GM12878 (cell line): ENCODE measurements at regions not wholly inside any gene's neighbourhood (a gene's known extent, or its start where the extent isn't known, plus 50 kb on each side); places are given as distances from the start of the nearest gene placed in this dataset.

Source experiments
- ATAC-seq: fragments of 200-7000 bp; cut with Tn5 transposase; 3 replicates; pipeline ENCODE4 v1.9.1; 2020; ENCODE audit warnings: mild to moderate bottlenecking, moderate library complexity
- BruUV-seq: library from RNA; stranded (reverse); fragments of 400-500 nt; replicated peaks from 2 replicates; lab custom pipeline; 2021; lab: Mats Ljungman, UMichigan
- CTCF ChIA-PET: fragments of 300-600 bp; sonication (Branson Sonifier 250); formaldehyde crosslinking; extraction: SDS; loops from one replicate; lab custom pipeline; 2021; ENCODE audit warnings: inconsistent platforms; lab: Yijun Ruan, JAX
- POLR2A ChIA-PET: fragments of 350-600 bp; formaldehyde crosslinking; extraction: SDS; loops from one replicate; lab custom pipeline; 2021; ENCODE audit warnings: inconsistent platforms; lab: Charles Lee
- RAD21 ChIA-PET: fragments of 300-600 bp; sonication (Branson Sonifier 250); formaldehyde crosslinking; loops from one replicate; lab custom pipeline; 2023; ENCODE audit warnings: antibody characterized with exemption; ENCODE audit not compliant: unreplicated experiment; lab: Charles Lee
- SMC1A ChIA-PET: fragments of 300-600 bp; sonication (Branson Sonifier 250); formaldehyde crosslinking; loops from one replicate; lab custom pipeline; 2023; ENCODE audit not compliant: unreplicated experiment, uncharacterized antibody; lab: Charles Lee
- DNase-seq: peaks from one replicate; pipeline ENCODE4 v3.0.0-alpha.2; 2011; ENCODE audit warnings: low read depth, low spot score
- FAIRE-seq: peaks from 3 replicates; lab custom pipeline; 2011; peaks lifted over from hg19 to GRCh38; lab: Jason Lieb, UNC
- H2AFZ ChIP-seq: 2 replicates; pipeline ENCODE4 v1.6.0; 2011; ENCODE audit warnings: low read depth, low read length, control low read depth; ENCODE audit not compliant: control insufficient read depth
- H3K27ac ChIP-seq: 2 replicates; pipeline ENCODE4 v1.5.1; 2011; ENCODE audit warnings: control low read depth; ENCODE audit not compliant: control insufficient read depth, insufficient read depth
- H3K27me3 ChIP-seq, 2 experiments: replicated peaks in 1 of 2; 2 replicates each; pipeline versions ENCODE4 v1.6.0 to v1.6.1; 2011; ENCODE audit warnings: low read length in 1 of 2; ENCODE audit not compliant: control insufficient read depth in 2 of 2, insufficient read depth in 2 of 2
- H3K36me3 ChIP-seq, 2 experiments: 2 replicates each; pipeline ENCODE4 v1.5.1; 2011; ENCODE audit warnings: low read length in 1 of 2; ENCODE audit not compliant: control insufficient read depth in 2 of 2, insufficient read depth in 2 of 2
- H3K4me1 ChIP-seq: 2 replicates; pipeline ENCODE4 v1.6.1; 2011; ENCODE audit warnings: mild to moderate bottlenecking, low read length, moderate library complexity, mixed read lengths; ENCODE audit not compliant: control insufficient read depth, insufficient read depth
- H3K4me2 ChIP-seq: 2 replicates; pipeline ENCODE4 v1.6.0; 2011; ENCODE audit warnings: control low read depth; ENCODE audit not compliant: control insufficient read depth, insufficient read depth
- H3K4me3 ChIP-seq: fragments of 200-600 bp; sonication (generic); 2 replicates; pipeline ENCODE4 v1.5.1; 2016
- H3K79me2 ChIP-seq: 2 replicates; pipeline ENCODE4 v1.6.0; 2011; ENCODE audit warnings: low read length; ENCODE audit not compliant: control insufficient read depth, insufficient read depth
- H3K9ac ChIP-seq: 2 replicates; pipeline ENCODE4 v1.8.0; 2011; ENCODE audit warnings: low read length, control low read depth, mixed read lengths; ENCODE audit not compliant: control insufficient read depth, insufficient read depth
- H3K9me3 ChIP-seq: replicated peaks from 3 replicates; pipeline ENCODE4 v1.5.1; 2011; ENCODE audit warnings: mild to moderate bottlenecking, low read length; ENCODE audit not compliant: control insufficient read depth, insufficient read depth
- H4K20me1 ChIP-seq: 2 replicates; pipeline ENCODE4 v1.6.0; 2011; ENCODE audit not compliant: control insufficient read depth, insufficient read depth
- DPF2 ChIP-seq: fragments of 450-650 bp; IDR thresholded peaks from 2 replicates; pipeline ENCODE4 v1.6.1; 2017; ENCODE audit warnings: mild to moderate bottlenecking
- ETV6 ChIP-seq, 2 experiments: fragments of 450-650 bp in 1 of 2; IDR thresholded peaks in 1 of 2; conservative IDR thresholded peaks in 1 of 2; 2 replicates each; pipeline ENCODE4 v1.6.1; 2014; ENCODE audit warnings: antibody characterized with exemption in 1 of 2, borderline replicate concordance in 1 of 2, low read depth in 1 of 2, mild to moderate bottlenecking in 1 of 2, moderate library complexity in 1 of 2
- HDGF ChIP-seq: fragments of 450-650 bp; IDR thresholded peaks from 2 replicates; pipeline ENCODE4 v1.6.1; 2016; ENCODE audit warnings: antibody characterized with exemption
- JUNB ChIP-seq: IDR thresholded peaks from 2 replicates; pipeline ENCODE4 v1.6.1; 2016; ENCODE audit warnings: antibody characterized with exemption, mild to moderate bottlenecking
- KLF5 ChIP-seq: fragments of 450-650 bp; IDR thresholded peaks from 2 replicates; pipeline ENCODE4 v1.6.1; 2014; ENCODE audit warnings: mild to moderate bottlenecking; ENCODE audit not compliant: partially characterized antibody
- SIX5 ChIP-seq: IDR thresholded peaks from 2 replicates; pipeline ENCODE4 v1.6.1; 2011; ENCODE audit warnings: mild to moderate bottlenecking, low read depth, low read length, moderate library complexity; ENCODE audit not compliant: severe bottlenecking
- STAT3 ChIP-seq: IDR thresholded peaks from 2 replicates; pipeline ENCODE4 v1.6.1; 2011; ENCODE audit warnings: low read depth, low read length, improper control_type of control experiment
- TAF1 ChIP-seq: IDR thresholded peaks from 2 replicates; pipeline ENCODE4 v1.6.1; 2011; ENCODE audit warnings: mild to moderate bottlenecking, low read depth, low read length, borderline replicate concordance
- WGBS: methylation state at CpG from one replicate; pipeline ENCODE4 v1.1.6; 2016; ENCODE audit warnings: low lambda C conversion rate; ENCODE audit not compliant: insufficient replicate concordance, insufficient coverage; ENCODE audit errors: missing lambda C conversion rate; 5-methylcytosine and 5-hydroxymethylcytosine counted together
- in situ Hi-C: fragments of 300-500 bp; cut with MboI; formaldehyde crosslinking; loops from 9 replicates; pipeline ENCODE4 v1.14.3; 2018; ENCODE audit warnings: mixed read lengths
- intact Hi-C: fragments of 100-400 bp; cut with micrococcal nuclease; formaldehyde crosslinking; loops from one replicate; pipeline ENCODE4 v1.14.2; 2022; ENCODE audit not compliant: unreplicated experiment
- TF ChIP-seq, protein P1 (sequence below): fragments of 450-650 bp; conservative IDR thresholded peaks from 2 replicates; pipeline ENCODE4 v1.6.1; 2017; ENCODE audit warnings: mild to moderate bottlenecking, moderate library complexity
- TF ChIP-seq, protein P2 (sequence below): IDR thresholded peaks from 2 replicates; pipeline ENCODE4 v1.6.1; 2012; ENCODE audit warnings: low read depth, low read length, improper control_type of control experiment
- TF ChIP-seq, protein P3 (sequence below): IDR thresholded peaks from 2 replicates; pipeline ENCODE4 v1.6.1; 2011; ENCODE audit warnings: borderline replicate concordance, low read depth, mild to moderate bottlenecking, moderate library complexity, mixed read lengths, low read length; ENCODE audit not compliant: insufficient read depth; ENCODE audit errors: extremely low read length
- TF ChIP-seq, protein P4 (sequence below): fragments of 450-650 bp; IDR thresholded peaks from 2 replicates; pipeline ENCODE4 v1.6.1; 2018; ENCODE audit warnings: borderline replicate concordance, mild to moderate bottlenecking; ENCODE audit not compliant: partially characterized antibody
- TF ChIP-seq, protein P5 (sequence below): IDR thresholded peaks from 2 replicates; pipeline ENCODE4 v1.6.1; 2012; ENCODE audit warnings: improper control_type of control experiment, low read depth, low read length; ENCODE audit not compliant: insufficient replicate concordance

DNA sequence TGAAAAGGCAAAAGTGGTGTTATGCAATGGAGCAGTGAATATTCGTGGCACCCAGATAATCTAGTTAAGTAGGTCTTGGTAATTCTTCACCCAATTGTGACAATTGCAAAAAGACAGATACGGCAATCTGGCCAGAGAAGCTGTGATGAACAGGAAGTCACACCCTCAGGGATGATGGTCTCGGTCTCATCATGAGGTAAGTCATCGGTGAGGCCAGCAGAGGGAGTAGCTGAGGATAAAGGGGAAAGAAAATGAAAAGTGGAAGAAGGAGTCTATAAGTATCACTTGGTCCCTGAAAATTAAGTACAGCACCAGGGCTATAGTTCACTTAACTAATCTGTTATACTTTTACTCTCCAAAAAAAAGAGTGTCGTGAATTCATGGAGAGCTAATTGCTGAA lies 258.8 kb upstream of the NCAM2 start:
- Histone ChIP-seq H3K4me3 (no peak overlapping the region), H3K27ac (no peak overlapping the region), H3K79me2 (no peaks in the 10 kb centered on the region), H3K9me3 (no peaks in the 10 kb centered on the region; the same call in 2 of the 3 replicates), H4K20me1 (no peaks in the 10 kb centered on the region), H3K27me3 (no peaks in the 10 kb centered on the region), H3K4me1 (no peaks in the 10 kb centered on the region), H3K9ac (no peak overlapping the region), H3K4me2 (no peak overlapping the region), H2AFZ (no peak overlapping the region), H3K36me3 (no peaks in the 10 kb centered on the region)
- ChIA-PET CTCF (no interaction called here), RAD21 (no interaction called here), POLR2A (no interaction called here), SMC1A (no interaction called here)
- DNase-seq (no peak), ATAC-seq (no peak), FAIRE-seq (no peak)
- WGBS, result 47% methylated on average over 5 of the region's 5 CpGs
- in situ Hi-C loops (no loop called here), intact Hi-C loops (no loop called here)
- no TSS peak for BruUV-seq
- TF ChIP-seq ETV6 (conservative IDR thresholded peaks at IDR 0.05 in 1 of 2, IDR thresholded peaks at IDR 0.05 in 1 of 2; ENCODE audit: borderline replicate concordance in 1 of 2, low read depth in 1 of 2) (no peak), JUNB (no peak), KLF5 (no peak), TAF1 (no peak), STAT3 (no peak), HDGF (no peak), SIX5 (no peak), DPF2 (no peak)
- TF ChIP-seq, protein P1, sequence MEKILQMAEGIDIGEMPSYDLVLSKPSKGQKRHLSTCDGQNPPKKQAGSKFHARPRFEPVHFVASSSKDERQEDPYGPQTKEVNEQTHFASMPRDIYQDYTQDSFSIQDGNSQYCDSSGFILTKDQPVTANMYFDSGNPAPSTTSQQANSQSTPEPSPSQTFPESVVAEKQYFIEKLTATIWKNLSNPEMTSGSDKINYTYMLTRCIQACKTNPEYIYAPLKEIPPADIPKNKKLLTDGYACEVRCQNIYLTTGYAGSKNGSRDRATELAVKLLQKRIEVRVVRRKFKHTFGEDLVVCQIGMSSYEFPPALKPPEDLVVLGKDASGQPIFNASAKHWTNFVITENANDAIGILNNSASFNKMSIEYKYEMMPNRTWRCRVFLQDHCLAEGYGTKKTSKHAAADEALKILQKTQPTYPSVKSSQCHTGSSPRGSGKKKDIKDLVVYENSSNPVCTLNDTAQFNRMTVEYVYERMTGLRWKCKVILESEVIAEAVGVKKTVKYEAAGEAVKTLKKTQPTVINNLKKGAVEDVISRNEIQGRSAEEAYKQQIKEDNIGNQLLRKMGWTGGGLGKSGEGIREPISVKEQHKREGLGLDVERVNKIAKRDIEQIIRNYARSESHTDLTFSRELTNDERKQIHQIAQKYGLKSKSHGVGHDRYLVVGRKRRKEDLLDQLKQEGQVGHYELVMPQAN, result no peak
- TF ChIP-seq, protein P2, sequence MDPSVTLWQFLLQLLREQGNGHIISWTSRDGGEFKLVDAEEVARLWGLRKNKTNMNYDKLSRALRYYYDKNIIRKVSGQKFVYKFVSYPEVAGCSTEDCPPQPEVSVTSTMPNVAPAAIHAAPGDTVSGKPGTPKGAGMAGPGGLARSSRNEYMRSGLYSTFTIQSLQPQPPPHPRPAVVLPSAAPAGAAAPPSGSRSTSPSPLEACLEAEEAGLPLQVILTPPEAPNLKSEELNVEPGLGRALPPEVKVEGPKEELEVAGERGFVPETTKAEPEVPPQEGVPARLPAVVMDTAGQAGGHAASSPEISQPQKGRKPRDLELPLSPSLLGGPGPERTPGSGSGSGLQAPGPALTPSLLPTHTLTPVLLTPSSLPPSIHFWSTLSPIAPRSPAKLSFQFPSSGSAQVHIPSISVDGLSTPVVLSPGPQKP, result no peak
- TF ChIP-seq, protein P3, sequence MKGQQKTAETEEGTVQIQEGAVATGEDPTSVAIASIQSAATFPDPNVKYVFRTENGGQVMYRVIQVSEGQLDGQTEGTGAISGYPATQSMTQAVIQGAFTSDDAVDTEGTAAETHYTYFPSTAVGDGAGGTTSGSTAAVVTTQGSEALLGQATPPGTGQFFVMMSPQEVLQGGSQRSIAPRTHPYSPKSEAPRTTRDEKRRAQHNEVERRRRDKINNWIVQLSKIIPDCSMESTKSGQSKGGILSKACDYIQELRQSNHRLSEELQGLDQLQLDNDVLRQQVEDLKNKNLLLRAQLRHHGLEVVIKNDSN, result no peak
- TF ChIP-seq, protein P4, sequence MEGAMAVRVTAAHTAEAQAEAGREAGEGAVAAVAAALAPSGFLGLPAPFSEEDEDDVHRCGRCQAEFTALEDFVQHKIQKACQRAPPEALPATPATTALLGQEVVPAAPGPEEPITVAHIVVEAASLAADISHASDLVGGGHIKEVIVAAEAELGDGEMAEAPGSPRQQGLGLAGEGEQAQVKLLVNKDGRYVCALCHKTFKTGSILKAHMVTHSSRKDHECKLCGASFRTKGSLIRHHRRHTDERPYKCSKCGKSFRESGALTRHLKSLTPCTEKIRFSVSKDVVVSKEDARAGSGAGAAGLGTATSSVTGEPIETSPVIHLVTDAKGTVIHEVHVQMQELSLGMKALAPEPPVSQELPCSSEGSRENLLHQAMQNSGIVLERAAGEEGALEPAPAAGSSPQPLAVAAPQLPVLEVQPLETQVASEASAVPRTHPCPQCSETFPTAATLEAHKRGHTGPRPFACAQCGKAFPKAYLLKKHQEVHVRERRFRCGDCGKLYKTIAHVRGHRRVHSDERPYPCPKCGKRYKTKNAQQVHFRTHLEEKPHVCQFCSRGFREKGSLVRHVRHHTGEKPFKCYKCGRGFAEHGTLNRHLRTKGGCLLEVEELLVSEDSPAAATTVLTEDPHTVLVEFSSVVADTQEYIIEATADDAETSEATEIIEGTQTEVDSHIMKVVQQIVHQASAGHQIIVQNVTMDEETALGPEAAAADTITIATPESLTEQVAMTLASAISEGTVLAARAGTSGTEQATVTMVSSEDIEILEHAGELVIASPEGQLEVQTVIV, result no peak
- TF ChIP-seq, protein P5, sequence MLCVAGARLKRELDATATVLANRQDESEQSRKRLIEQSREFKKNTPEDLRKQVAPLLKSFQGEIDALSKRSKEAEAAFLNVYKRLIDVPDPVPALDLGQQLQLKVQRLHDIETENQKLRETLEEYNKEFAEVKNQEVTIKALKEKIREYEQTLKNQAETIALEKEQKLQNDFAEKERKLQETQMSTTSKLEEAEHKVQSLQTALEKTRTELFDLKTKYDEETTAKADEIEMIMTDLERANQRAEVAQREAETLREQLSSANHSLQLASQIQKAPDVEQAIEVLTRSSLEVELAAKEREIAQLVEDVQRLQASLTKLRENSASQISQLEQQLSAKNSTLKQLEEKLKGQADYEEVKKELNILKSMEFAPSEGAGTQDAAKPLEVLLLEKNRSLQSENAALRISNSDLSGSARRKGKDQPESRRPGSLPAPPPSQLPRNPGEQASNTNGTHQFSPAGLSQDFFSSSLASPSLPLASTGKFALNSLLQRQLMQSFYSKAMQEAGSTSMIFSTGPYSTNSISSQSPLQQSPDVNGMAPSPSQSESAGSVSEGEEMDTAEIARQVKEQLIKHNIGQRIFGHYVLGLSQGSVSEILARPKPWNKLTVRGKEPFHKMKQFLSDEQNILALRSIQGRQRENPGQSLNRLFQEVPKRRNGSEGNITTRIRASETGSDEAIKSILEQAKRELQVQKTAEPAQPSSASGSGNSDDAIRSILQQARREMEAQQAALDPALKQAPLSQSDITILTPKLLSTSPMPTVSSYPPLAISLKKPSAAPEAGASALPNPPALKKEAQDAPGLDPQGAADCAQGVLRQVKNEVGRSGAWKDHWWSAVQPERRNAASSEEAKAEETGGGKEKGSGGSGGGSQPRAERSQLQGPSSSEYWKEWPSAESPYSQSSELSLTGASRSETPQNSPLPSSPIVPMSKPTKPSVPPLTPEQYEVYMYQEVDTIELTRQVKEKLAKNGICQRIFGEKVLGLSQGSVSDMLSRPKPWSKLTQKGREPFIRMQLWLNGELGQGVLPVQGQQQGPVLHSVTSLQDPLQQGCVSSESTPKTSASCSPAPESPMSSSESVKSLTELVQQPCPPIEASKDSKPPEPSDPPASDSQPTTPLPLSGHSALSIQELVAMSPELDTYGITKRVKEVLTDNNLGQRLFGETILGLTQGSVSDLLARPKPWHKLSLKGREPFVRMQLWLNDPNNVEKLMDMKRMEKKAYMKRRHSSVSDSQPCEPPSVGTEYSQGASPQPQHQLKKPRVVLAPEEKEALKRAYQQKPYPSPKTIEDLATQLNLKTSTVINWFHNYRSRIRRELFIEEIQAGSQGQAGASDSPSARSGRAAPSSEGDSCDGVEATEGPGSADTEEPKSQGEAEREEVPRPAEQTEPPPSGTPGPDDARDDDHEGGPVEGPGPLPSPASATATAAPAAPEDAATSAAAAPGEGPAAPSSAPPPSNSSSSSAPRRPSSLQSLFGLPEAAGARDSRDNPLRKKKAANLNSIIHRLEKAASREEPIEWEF, result no peak
